ENCODE measurements at regions not wholly inside any gene's neighbourhood (a gene's known extent, or its start where the extent isn't known, plus 50 kb on each side); places are given as distances from the start of the nearest gene placed in this dataset.

GRCh38 chr7:54249686-54250085 lies 292.5 kb upstream of the VSTM2A start:
- FAIRE-seq (no peak), DNase-seq (ENCODE audit: low read depth, low spot score) (no peak), ATAC-seq (no peak)
- ChIA-PET CTCF (no interaction called here), POLR2A (no interaction called here), SMC1A (ENCODE audit: uncharacterized antibody, unreplicated experiment) (interaction anchor here (0.7 kb wide), 1 partner anchor 481 kb away, joined by 3 read pairs; no protein-coding TSS in a partner anchor), RAD21 (ENCODE audit: unreplicated experiment) (no interaction called here)
- TF ChIP-seq E2F8 (IDR thresholded peaks at IDR 0.05; ENCODE audit: low read depth, partially characterized antibody), result no peak
- no peak for TF ChIP-seq MAX (IDR thresholded peaks at IDR 0.05; ENCODE audit: low read depth, low read length)
- intact Hi-C loops (cut with micrococcal nuclease; ENCODE audit: unreplicated experiment) (no loop called here), in situ Hi-C loops (cut with MboI) (loop anchor here (10.0 kb wide), 1 partner anchor 85 kb away; no protein-coding TSS in a partner anchor)
- Histone ChIP-seq H3K9ac (ENCODE audit: control insufficient read depth, insufficient read depth, low read length) (no peak overlapping the region), H3K4me1 (ENCODE audit: control insufficient read depth, insufficient read depth, low read length) (no peaks in the 10 kb centered on the region), H3K9me3 (replicated peaks; ENCODE audit: control insufficient read depth, insufficient read depth, low read length) (no peaks in the 10 kb centered on the region), H2AFZ (ENCODE audit: control insufficient read depth, low read depth, low read length) (no peak overlapping the region), H3K4me3 (no peak overlapping the region), H3K4me2 (ENCODE audit: control insufficient read depth, insufficient read depth) (no peak overlapping the region), H3K27me3 (replicated peaks in 1 of 2; ENCODE audit: control insufficient read depth in 2 of 2, insufficient read depth in 2 of 2, low read length in 1 of 2) (no peaks in the 10 kb centered on the region), H3K36me3 (ENCODE audit: control insufficient read depth in 2 of 2, insufficient read depth in 2 of 2, low read length in 1 of 2) (no peaks in the 10 kb centered on the region), H4K20me1 (ENCODE audit: control insufficient read depth, insufficient read depth) (no peaks in the 10 kb centered on the region), H3K27ac (ENCODE audit: control insufficient read depth, insufficient read depth) (no peak overlapping the region), H3K79me2 (ENCODE audit: control insufficient read depth, insufficient read depth, low read length) (no peaks in the 10 kb centered on the region)
- no TSS peak for BruUV-seq (replicated peaks)
- 9% methylated on average over 3 of the region's 3 CpGs for WGBS (ENCODE audit: insufficient coverage, insufficient replicate concordance, low lambda C conversion rate, missing lambda C conversion rate)

DNA sequence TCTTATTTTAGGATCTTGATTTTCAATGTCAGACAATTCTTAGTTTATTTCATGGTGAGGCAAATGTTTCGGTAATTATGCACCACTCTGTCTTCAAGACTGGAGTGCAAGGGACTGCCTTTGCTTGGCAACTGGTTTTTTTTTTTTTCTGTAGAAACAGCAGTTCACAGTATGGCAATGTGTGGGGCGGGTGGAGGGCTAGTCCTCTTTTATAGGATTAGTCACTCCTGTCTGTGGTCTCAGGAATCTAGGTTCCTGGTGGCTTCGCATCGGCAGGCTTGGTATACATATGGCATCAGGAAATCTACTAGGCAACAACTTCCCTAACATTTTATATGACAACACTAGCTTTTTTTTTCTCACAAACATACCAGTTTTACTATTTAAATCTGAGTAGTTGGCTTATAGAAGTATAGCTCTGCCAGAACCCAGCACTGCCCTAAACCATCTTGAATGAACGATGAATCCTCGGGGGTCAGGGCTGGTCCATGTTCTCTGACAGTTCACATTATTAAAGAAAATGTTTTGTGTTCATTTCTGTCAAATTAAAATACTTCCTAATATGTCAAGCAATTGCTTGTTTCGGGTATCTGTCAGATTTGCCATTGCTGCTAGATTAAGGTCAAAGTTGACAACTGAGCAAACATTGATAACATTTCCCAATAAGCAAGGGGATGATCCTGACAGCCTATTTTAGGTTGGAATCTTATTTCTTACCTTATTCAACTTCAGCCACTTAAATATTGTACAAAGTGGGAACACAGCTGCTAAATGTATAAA lies 289.7 kb upstream of the VSTM2A start:
- in situ Hi-C loops (cut with MboI) (no loop called here), intact Hi-C loops (cut with micrococcal nuclease; ENCODE audit: unreplicated experiment) (no loop called here)
- no peaks in the 10 kb centered on the region for H3K27me3 ChIP-seq (replicated peaks in 1 of 2; ENCODE audit: control insufficient read depth in 2 of 2, insufficient read depth in 2 of 2, low read length in 1 of 2)
- no peak overlapping the region for H3K9ac ChIP-seq (ENCODE audit: control insufficient read depth, insufficient read depth, low read length)
- RAD21 ChIA-PET (ENCODE audit: unreplicated experiment), result interaction anchor here (0.6 kb wide), 1 partner anchor 12 kb away, joined by 3 read pairs; no protein-coding TSS in a partner anchor
- SMC1A ChIA-PET (ENCODE audit: uncharacterized antibody, unreplicated experiment), result interaction anchor here (0.6 to 1.6 kb wide), 5 partner anchors 11 to 635 kb away, joined by 3 to 4 read pairs (median 3); no protein-coding TSS in a partner anchor
- H3K36me3 ChIP-seq (ENCODE audit: control insufficient read depth in 2 of 2, insufficient read depth in 2 of 2, low read length in 1 of 2), result no peaks in the 10 kb centered on the region
- no peak for DNase-seq (ENCODE audit: low read depth, low spot score)
- H3K79me2 ChIP-seq (ENCODE audit: control insufficient read depth, insufficient read depth, low read length), result no peaks in the 10 kb centered on the region
- H3K4me3 ChIP-seq, result no peak overlapping the region
- no peaks in the 10 kb centered on the region for H3K4me1 ChIP-seq (ENCODE audit: control insufficient read depth, insufficient read depth, low read length)
- CTCF ChIA-PET, result no interaction called here
- no peaks in the 10 kb centered on the region for H3K9me3 ChIP-seq (replicated peaks; ENCODE audit: control insufficient read depth, insufficient read depth, low read length)
- TF ChIP-seq, protein P1, sequence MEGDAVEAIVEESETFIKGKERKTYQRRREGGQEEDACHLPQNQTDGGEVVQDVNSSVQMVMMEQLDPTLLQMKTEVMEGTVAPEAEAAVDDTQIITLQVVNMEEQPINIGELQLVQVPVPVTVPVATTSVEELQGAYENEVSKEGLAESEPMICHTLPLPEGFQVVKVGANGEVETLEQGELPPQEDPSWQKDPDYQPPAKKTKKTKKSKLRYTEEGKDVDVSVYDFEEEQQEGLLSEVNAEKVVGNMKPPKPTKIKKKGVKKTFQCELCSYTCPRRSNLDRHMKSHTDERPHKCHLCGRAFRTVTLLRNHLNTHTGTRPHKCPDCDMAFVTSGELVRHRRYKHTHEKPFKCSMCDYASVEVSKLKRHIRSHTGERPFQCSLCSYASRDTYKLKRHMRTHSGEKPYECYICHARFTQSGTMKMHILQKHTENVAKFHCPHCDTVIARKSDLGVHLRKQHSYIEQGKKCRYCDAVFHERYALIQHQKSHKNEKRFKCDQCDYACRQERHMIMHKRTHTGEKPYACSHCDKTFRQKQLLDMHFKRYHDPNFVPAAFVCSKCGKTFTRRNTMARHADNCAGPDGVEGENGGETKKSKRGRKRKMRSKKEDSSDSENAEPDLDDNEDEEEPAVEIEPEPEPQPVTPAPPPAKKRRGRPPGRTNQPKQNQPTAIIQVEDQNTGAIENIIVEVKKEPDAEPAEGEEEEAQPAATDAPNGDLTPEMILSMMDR (IDR thresholded peaks at IDR 0.05 in 2 of 3, conservative IDR thresholded peaks at IDR 0.05 in 1 of 3; ENCODE audit: control insufficient read depth in 2 of 3, extremely low read depth in 1 of 3, insufficient read depth in 1 of 3, low read depth in 3 of 3, low read length in 3 of 3), result no peak
- TF ChIP-seq FOXK2 (IDR thresholded peaks at IDR 0.05) (no peak), RB1 (IDR thresholded peaks at IDR 0.05; ENCODE audit: borderline replicate concordance) (no peak), WRNIP1 (IDR thresholded peaks at IDR 0.05; ENCODE audit: borderline replicate concordance, low read depth, low read length) (no peak)
- no peak for ATAC-seq
- no TSS peak for BruUV-seq (replicated peaks)
- FAIRE-seq, result no peak
- POLR2A ChIA-PET, result no interaction called here
- H2AFZ ChIP-seq (ENCODE audit: control insufficient read depth, low read depth, low read length), result no peak overlapping the region
- H3K4me2 ChIP-seq (ENCODE audit: control insufficient read depth, insufficient read depth), result no peak overlapping the region
- no peak overlapping the region for H3K27ac ChIP-seq (ENCODE audit: control insufficient read depth, insufficient read depth)
- H4K20me1 ChIP-seq (ENCODE audit: control insufficient read depth, insufficient read depth), result no peaks in the 10 kb centered on the region
- 23% methylated on average over 7 of the region's 7 CpGs for WGBS (ENCODE audit: insufficient coverage, insufficient replicate concordance, low lambda C conversion rate, missing lambda C conversion rate)

All from GM12878 (cell line).